Skeletal muscle tissue (tissue), 3 donors: ENCODE measurements at regions not wholly inside any gene's neighbourhood (a gene's known extent, or its start where the extent isn't known, plus 50 kb on each side); places are given as distances from the start of the nearest gene placed in this dataset.
"Not testable (repeated sequence)": the region's sequence is repeated elsewhere in the genome, so short reads cannot be mapped to it uniquely, and the experiment has no call there.

Source experiments
- H3K27ac ChIP-seq: one replicate; pipeline ENCODE4 v1.7.0; 2013; ENCODE audit warnings: mild to moderate bottlenecking, low read depth, low read length, inconsistent platforms
- H3K27me3 ChIP-seq, 3 donors: one replicate each; pipeline ENCODE4 v1.7.0; 2013; ENCODE audit warnings: low read length in 3 of 3; ENCODE audit not compliant: control insufficient read depth in 3 of 3, insufficient read depth in 3 of 3
- H3K36me3 ChIP-seq, 3 donors: one replicate each; pipeline ENCODE4 v1.7.0; 2013; ENCODE audit warnings: low read length in 3 of 3; ENCODE audit not compliant: control insufficient read depth in 3 of 3, insufficient read depth in 3 of 3
- H3K4me1 ChIP-seq, 3 donors: one replicate each; pipeline ENCODE4 v1.7.0; 2013; ENCODE audit warnings: low read length in 3 of 3, mild to moderate bottlenecking in 3 of 3; ENCODE audit not compliant: control insufficient read depth in 3 of 3, insufficient read depth in 3 of 3
- H3K4me3 ChIP-seq, 3 donors: one replicate each; pipeline ENCODE4 v1.7.0; 2013; ENCODE audit warnings: low read length in 3 of 3
- H3K9ac ChIP-seq, 3 donors: one replicate each; pipeline ENCODE4 v1.7.0; 2013; ENCODE audit warnings: low read length in 3 of 3, mild to moderate bottlenecking in 3 of 3, moderate library complexity in 2 of 3, low read depth in 1 of 3
- H3K9me3 ChIP-seq, 3 donors: one replicate each; pipeline ENCODE4 v1.7.0; 2013; ENCODE audit warnings: low read length in 3 of 3; ENCODE audit not compliant: control insufficient read depth in 3 of 3
- donor health status: Osteomylitis.

- no peak overlapping the region for H3K9ac ChIP-seq
- no peak overlapping the region for H3K27ac ChIP-seq
- H3K4me1 ChIP-seq: no peaks in the 10 kb centered on the region
- no peaks in the 10 kb centered on the region for H3K36me3 ChIP-seq
- no peak overlapping the region for H3K4me3 ChIP-seq
- no peaks in the 10 kb centered on the region for H3K9me3 ChIP-seq
- no peaks in the 10 kb centered on the region for H3K27me3 ChIP-seq
Measured at GRCh38 chr17:70699408-70699807, 530.1 kb downstream of the KCNJ2 start.

- H3K9me3 ChIP-seq: no peaks in the 10 kb centered on the region
- H3K36me3 ChIP-seq: no peaks in the 10 kb centered on the region
Measured at GRCh38 chr17:70702683-70703255, 533.4 kb downstream of the KCNJ2 start.

GRCh38 chr17:70709596-70709995 is 540.3 kb downstream of the KCNJ2 start:
- Histone ChIP-seq H3K4me1 (no peaks in the 10 kb centered on the region), H3K27me3 (no peaks in the 10 kb centered on the region), H3K9me3 (no peaks in the 10 kb centered on the region), H3K9ac (no peak overlapping the region), H3K36me3 (no peaks in the 10 kb centered on the region), H3K4me3 (no peak overlapping the region), H3K27ac (no peak overlapping the region)

More at GRCh38 chr17:70702683-70703255, 533.4 kb downstream of the KCNJ2 start:
- no peak overlapping the region for H3K9ac ChIP-seq
- no peaks in the 10 kb centered on the region for H3K4me1 ChIP-seq
- no peak overlapping the region for H3K4me3 ChIP-seq
- H3K27ac ChIP-seq: no peak overlapping the region
- H3K27me3 ChIP-seq: no peaks in the 10 kb centered on the region

GRCh38 chr17:70713694-70714093 is 544.4 kb downstream of the KCNJ2 start:
- Histone ChIP-seq H3K36me3 (no peaks in the 10 kb centered on the region), H3K4me3 (no peak overlapping the region), H3K9me3 (no peaks in the 10 kb centered on the region), H3K9ac (no peak overlapping the region), H3K4me1 (no peaks in the 10 kb centered on the region), H3K27me3 (no peaks in the 10 kb centered on the region), H3K27ac (no peak overlapping the region)

- Histone ChIP-seq H3K27ac (no peak overlapping the region), H3K4me1 (no peaks in the 10 kb centered on the region), H3K9me3 (no peaks in the 10 kb centered on the region), H3K4me3 (no peak overlapping the region), H3K36me3 (no peaks in the 10 kb centered on the region), H3K9ac (no peak overlapping the region), H3K27me3 (no peaks in the 10 kb centered on the region)
Measured at GRCh38 chr17:70716551-70716950, 547.2 kb downstream of the KCNJ2 start.

GRCh38 chr17:70717042-70717441 is 547.7 kb downstream of the KCNJ2 start:
- Histone ChIP-seq H3K27me3 (no peaks in the 10 kb centered on the region), H3K9me3 (no peaks in the 10 kb centered on the region), H3K27ac (no peak overlapping the region), H3K9ac (no peak overlapping the region), H3K4me3 (no peak overlapping the region), H3K4me1 (no peaks in the 10 kb centered on the region), H3K36me3 (no peaks in the 10 kb centered on the region)

- Histone ChIP-seq H3K27ac (no peak overlapping the region), H3K4me1 (no peaks in the 10 kb centered on the region), H3K9ac (no peak overlapping the region), H3K36me3 (no peaks in the 10 kb centered on the region), H3K27me3 (no peaks in the 10 kb centered on the region), H3K9me3 (no peaks in the 10 kb centered on the region), H3K4me3 (no peak overlapping the region)
Measured at GRCh38 chr17:70736375-70736957, 567.1 kb downstream of the KCNJ2 start.

- no peaks in the 10 kb centered on the region for H3K9me3 ChIP-seq
- no peaks in the 10 kb centered on the region for H3K36me3 ChIP-seq
- no peak overlapping the region for H3K27ac ChIP-seq
- H3K4me3 ChIP-seq: no peak overlapping the region
- no peaks in the 10 kb centered on the region for H3K27me3 ChIP-seq
- H3K9ac ChIP-seq: no peak overlapping the region
- H3K4me1 ChIP-seq: no peaks in the 10 kb centered on the region
Measured at GRCh38 chr17:70739065-70739464, 569.7 kb downstream of the KCNJ2 start.

- not testable (repeated sequence) for H3K27ac ChIP-seq, H3K36me3 ChIP-seq, H3K27me3 ChIP-seq, H3K4me3 ChIP-seq, H3K9me3 ChIP-seq, H3K4me1 ChIP-seq, H3K9ac ChIP-seq
Measured at GRCh38 chr17:70746574-70746973, 577.2 kb downstream of the KCNJ2 start.

GRCh38 chr17:70750983-70751382 is 581.7 kb downstream of the KCNJ2 start:
- Histone ChIP-seq H3K36me3 (no peaks in the 10 kb centered on the region), H3K9me3 (no peaks in the 10 kb centered on the region), H3K27ac (no peak overlapping the region), H3K4me3 (no peak overlapping the region), H3K27me3 (no peaks in the 10 kb centered on the region), H3K9ac (no peak overlapping the region), H3K4me1 (no peaks in the 10 kb centered on the region)
